Body of pancreas (tissue), 4 donors: ENCODE measurements at regions not wholly inside any gene's neighbourhood (a gene's known extent, or its start where the extent isn't known, plus 50 kb on each side); places are given as distances from the start of the nearest gene placed in this dataset.

Source experiments
- ATAC-seq: fragments of 150-250 bp; one replicate; pipeline ENCODE4 v1.9.1; 2016
- DNase-seq, 4 donors: peaks; one replicate each; pipeline ENCODE4 v3.0.0-alpha.2; 2019
- H3K27ac ChIP-seq, 4 donors: fragments of 200-600 bp; sonication (generic); 1 replicate in 3 of 4; 2 replicates in 1 of 4; pipeline versions ENCODE4 v1.5.1 to v1.6.1; 2016 to 2019; ENCODE audit warnings: mild to moderate bottlenecking in 1 of 4, mixed read lengths in 1 of 4, moderate library complexity in 1 of 4
- H3K27me3 ChIP-seq, 2 donors: fragments of 200-600 bp; sonication (generic); one replicate each; pipeline ENCODE4 v1.6.0; 2016; ENCODE audit warnings: mild to moderate bottlenecking in 1 of 2
- H3K36me3 ChIP-seq, 2 donors: fragments of 200-600 bp; sonication (generic); replicated peaks in 1 of 2; 2 replicates each; pipeline ENCODE4 v1.5.1; 2016; ENCODE audit warnings: low read depth in 2 of 2; ENCODE audit not compliant: insufficient read depth in 1 of 2
- H3K4me1 ChIP-seq: fragments of 200-600 bp; sonication (generic); one replicate; pipeline ENCODE4 v1.6.0; 2016
- H3K4me3 ChIP-seq, 2 donors: fragments of 200-600 bp; sonication (generic); 1 replicate in 1 of 2; 2 replicates in 1 of 2; pipeline ENCODE4 v1.5.1; 2016 to 2019
- H3K9me3 ChIP-seq, 3 donors: fragments of 200-600 bp; sonication (generic); 1 replicate in 2 of 3; 2 replicates in 1 of 3; pipeline ENCODE4 v1.5.1; 2016
- POLR2A ChIP-seq, 3 donors: fragments of 450-650 bp; IDR thresholded peaks; one replicate each; pipeline ENCODE4 v1.6.1; 2016; ENCODE audit warnings: antibody characterized with exemption in 3 of 3, mild to moderate bottlenecking in 2 of 3
- WGBS, 2 donors: methylation state at CpG; one replicate each; pipeline ENCODE4 v1.1.5; 2017; 5-methylcytosine and 5-hydroxymethylcytosine counted together
- intact Hi-C: fragments of 100-400 bp; cut with DNase I; formaldehyde crosslinking; loops from one replicate; pipeline ENCODE4 v1.15.1; 2023
- TF ChIP-seq, protein P1 (sequence below), 7 experiments: fragments of 450-650 bp in 4 of 7; fragments of 200-600 bp in 3 of 7; sonication (generic) in 3 of 7; IDR thresholded peaks; one replicate each; pipeline ENCODE4 v1.5.1; 2016 to 2019; ENCODE audit warnings: antibody characterized with exemption in 7 of 7

DNA sequence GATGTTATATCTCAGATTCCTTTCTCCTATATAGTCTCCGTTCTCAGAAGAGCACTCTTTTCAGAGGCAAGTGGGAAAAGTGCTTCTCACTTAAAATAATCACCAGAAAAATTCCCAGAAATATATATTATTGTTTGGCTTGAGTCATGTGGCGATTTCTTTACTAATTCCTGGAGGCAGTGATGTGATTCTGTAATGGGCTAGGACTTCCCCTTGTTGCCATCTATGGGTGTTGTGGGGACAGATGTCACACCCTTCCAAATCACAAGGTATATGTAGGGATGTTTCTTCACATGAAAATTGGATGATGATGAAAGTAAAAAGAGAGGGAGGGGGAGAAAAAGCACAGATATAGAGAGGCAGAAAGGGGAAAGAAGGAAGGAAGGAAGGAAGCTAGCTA lies 553.4 kb downstream of the PPP4R3C start:
- no peak for TF ChIP-seq POLR2A (IDR thresholded peaks at IDR 0.05)
- TF ChIP-seq, protein P1, sequence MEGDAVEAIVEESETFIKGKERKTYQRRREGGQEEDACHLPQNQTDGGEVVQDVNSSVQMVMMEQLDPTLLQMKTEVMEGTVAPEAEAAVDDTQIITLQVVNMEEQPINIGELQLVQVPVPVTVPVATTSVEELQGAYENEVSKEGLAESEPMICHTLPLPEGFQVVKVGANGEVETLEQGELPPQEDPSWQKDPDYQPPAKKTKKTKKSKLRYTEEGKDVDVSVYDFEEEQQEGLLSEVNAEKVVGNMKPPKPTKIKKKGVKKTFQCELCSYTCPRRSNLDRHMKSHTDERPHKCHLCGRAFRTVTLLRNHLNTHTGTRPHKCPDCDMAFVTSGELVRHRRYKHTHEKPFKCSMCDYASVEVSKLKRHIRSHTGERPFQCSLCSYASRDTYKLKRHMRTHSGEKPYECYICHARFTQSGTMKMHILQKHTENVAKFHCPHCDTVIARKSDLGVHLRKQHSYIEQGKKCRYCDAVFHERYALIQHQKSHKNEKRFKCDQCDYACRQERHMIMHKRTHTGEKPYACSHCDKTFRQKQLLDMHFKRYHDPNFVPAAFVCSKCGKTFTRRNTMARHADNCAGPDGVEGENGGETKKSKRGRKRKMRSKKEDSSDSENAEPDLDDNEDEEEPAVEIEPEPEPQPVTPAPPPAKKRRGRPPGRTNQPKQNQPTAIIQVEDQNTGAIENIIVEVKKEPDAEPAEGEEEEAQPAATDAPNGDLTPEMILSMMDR (IDR thresholded peaks at IDR 0.05) = no peak
- Histone ChIP-seq H3K4me1 (no peaks in the 10 kb centered on the region), H3K36me3 (no peaks in the 10 kb centered on the region), H3K4me3 (no peak overlapping the region), H3K9me3 (no peaks in the 10 kb centered on the region), H3K27me3 (no peaks in the 10 kb centered on the region), H3K27ac (no peak overlapping the region)
- WGBS, 2 donors = 70 to 80% methylated on average over 2 of the region's 2 CpGs
- intact Hi-C loops = no loop called here
- DNase-seq = no peak
- no peak for ATAC-seq

DNA sequence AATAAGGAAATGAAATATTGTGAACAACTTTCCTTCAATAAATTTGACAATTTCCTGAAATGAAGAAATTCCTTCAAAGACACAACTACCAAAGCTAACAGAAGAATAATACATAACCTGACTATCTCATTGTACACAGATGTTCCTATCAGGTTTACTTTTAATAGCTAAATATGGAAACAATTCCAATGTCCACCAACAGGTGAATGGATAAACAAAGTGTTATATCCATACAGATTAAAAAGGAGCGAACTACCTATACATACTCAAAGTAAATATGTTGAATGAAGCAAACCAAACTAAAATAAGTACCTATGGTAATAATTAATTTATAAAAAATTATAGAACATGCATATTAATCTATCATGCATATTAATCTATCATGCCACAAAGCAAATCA lies 554.9 kb downstream of the PPP4R3C start:
- no peaks in the 10 kb centered on the region for H3K27me3 ChIP-seq
- ATAC-seq = no peak
- DNase-seq = no peak
- no peak for TF ChIP-seq POLR2A (IDR thresholded peaks at IDR 0.05)
- TF ChIP-seq, protein P1 (IDR thresholded peaks at IDR 0.05) = no peak
- no peak overlapping the region for H3K4me3 ChIP-seq
- intact Hi-C loops = no loop called here
- WGBS, 2 donors = 42 to 43% methylated on average over 1 of the region's 1 CpG
- H3K36me3 ChIP-seq = no peaks in the 10 kb centered on the region
- H3K4me1 ChIP-seq = no peaks in the 10 kb centered on the region
- no peaks in the 10 kb centered on the region for H3K9me3 ChIP-seq
- H3K27ac ChIP-seq = no peak overlapping the region

DNA sequence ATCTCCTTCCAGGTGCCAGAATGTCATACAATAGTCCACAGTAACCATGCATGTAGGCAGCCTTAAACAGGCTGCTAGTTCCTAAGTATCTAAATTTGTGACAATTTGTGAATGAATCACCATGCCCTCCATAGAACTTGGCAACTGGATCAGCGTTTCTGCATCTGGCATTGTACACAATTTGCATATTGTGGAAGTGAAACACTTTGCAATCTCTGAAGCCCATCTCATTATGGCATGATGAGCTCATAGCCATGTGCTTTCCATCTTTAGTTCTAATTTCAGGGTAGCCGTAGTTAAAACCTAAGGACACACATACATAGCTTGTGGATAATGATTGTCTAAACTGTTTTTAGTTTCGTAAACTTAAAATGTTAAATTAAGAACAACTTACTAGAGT lies 573.6 kb downstream of the PPP4R3C start:
- no peak overlapping the region for H3K4me3 ChIP-seq
- ATAC-seq = no peak
- H3K9me3 ChIP-seq = no peaks in the 10 kb centered on the region
- no peaks in the 10 kb centered on the region for H3K4me1 ChIP-seq
- DNase-seq = no peak
- no peaks in the 10 kb centered on the region for H3K36me3 ChIP-seq
- H3K27me3 ChIP-seq = no peaks in the 10 kb centered on the region
- no peak overlapping the region for H3K27ac ChIP-seq
- no peak for TF ChIP-seq POLR2A (IDR thresholded peaks at IDR 0.05)
- TF ChIP-seq, protein P1 (IDR thresholded peaks at IDR 0.05) = no peak
- intact Hi-C loops = no loop called here
- 62 to 67% methylated on average over 3 of the region's 3 CpGs for WGBS, 2 donors

DNA sequence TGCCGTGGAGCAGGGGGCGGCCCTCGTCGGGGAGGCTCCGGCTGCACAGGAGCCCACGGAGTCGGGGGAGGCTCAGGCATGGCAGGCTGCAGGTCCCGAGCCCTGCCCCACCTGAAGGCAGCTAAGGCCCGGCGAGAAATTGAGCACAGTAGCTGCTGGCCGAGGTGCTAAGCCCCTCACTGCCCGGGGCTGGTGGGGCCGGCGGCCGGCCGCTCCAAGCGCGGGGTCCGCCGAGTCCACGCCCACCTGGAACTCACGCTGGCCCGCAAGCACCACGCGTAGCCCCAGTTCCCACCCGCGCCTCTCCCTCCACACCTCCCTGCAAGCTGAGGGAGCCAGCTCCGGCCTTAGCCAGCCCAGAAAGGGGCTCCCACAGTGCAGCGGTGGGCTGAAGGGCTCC lies 589.4 kb downstream of the PPP4R3C start:
- Histone ChIP-seq H3K36me3 (no peaks in the 10 kb centered on the region), H3K4me1 (no peaks in the 10 kb centered on the region), H3K4me3 (no peak overlapping the region), H3K9me3 (no peaks in the 10 kb centered on the region), H3K27ac (no peak overlapping the region), H3K27me3 (no peaks in the 10 kb centered on the region)
- 65% methylated on average over 4 of the region's 29 CpGs; no CpG with 5 or more reads in 1 of the 2 donors for WGBS, 2 donors
- DNase-seq (no peak), ATAC-seq (no peak)
- intact Hi-C loops = no loop called here
- TF ChIP-seq, protein P1 (IDR thresholded peaks at IDR 0.05) = no peak
- no peak for TF ChIP-seq POLR2A (IDR thresholded peaks at IDR 0.05)

DNA sequence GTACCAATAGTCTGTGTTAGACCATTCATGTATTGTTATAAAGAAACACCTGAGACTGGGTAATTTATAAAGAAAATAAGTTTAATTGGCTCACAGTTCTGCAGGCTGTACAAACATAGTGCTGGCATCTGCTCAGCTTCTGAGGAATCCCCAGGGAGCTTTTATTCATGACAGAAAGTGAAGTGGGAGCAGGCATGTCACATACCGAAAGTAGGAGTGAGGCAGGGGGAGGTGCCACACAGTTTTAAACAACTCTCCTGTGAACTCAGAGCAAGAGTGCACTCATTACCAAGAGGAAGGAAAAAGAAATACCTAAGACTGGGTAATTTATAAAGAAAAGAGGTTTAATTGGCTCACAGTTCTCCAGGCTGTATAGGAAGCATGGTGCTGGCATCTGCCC lies 591.2 kb downstream of the PPP4R3C start:
- DNase-seq (no peak), ATAC-seq (no peak)
- Histone ChIP-seq H3K4me3 (no peak overlapping the region), H3K36me3 (no peaks in the 10 kb centered on the region), H3K9me3 (no peaks in the 10 kb centered on the region), H3K4me1 (no peaks in the 10 kb centered on the region), H3K27me3 (no peaks in the 10 kb centered on the region), H3K27ac (no peak overlapping the region)
- intact Hi-C loops = no loop called here
- no peak for TF ChIP-seq POLR2A (IDR thresholded peaks at IDR 0.05)
- TF ChIP-seq, protein P1 (IDR thresholded peaks at IDR 0.05) = no peak
- WGBS, 2 donors = 73 to 100% methylated on average over 1 of the region's 1 CpG
